GM12878 (cell line): ENCODE measurements at regions not wholly inside any gene's neighbourhood (a gene's known extent, or its start where the extent isn't known, plus 50 kb on each side); places are given as distances from the start of the nearest gene placed in this dataset.

Experiments used
- ATAC-seq: fragments of 200-7000 bp; cut with Tn5 transposase; 3 replicates; pipeline ENCODE4 v1.9.1; 2020; ENCODE audit warnings: mild to moderate bottlenecking, moderate library complexity
- BruUV-seq: library from RNA; stranded (reverse); fragments of 400-500 nt; replicated peaks from 2 replicates; lab custom pipeline; 2021; lab: Mats Ljungman, UMichigan
- CTCF ChIA-PET: fragments of 300-600 bp; sonication (Branson Sonifier 250); formaldehyde crosslinking; extraction: SDS; loops from one replicate; lab custom pipeline; 2021; ENCODE audit warnings: inconsistent platforms; lab: Yijun Ruan, JAX
- POLR2A ChIA-PET: fragments of 350-600 bp; formaldehyde crosslinking; extraction: SDS; loops from one replicate; lab custom pipeline; 2021; ENCODE audit warnings: inconsistent platforms; lab: Charles Lee
- RAD21 ChIA-PET: fragments of 300-600 bp; sonication (Branson Sonifier 250); formaldehyde crosslinking; loops from one replicate; lab custom pipeline; 2023; ENCODE audit warnings: antibody characterized with exemption; ENCODE audit not compliant: unreplicated experiment; lab: Charles Lee
- SMC1A ChIA-PET: fragments of 300-600 bp; sonication (Branson Sonifier 250); formaldehyde crosslinking; loops from one replicate; lab custom pipeline; 2023; ENCODE audit not compliant: unreplicated experiment, uncharacterized antibody; lab: Charles Lee
- DNase-seq: peaks from one replicate; pipeline ENCODE4 v3.0.0-alpha.2; 2011; ENCODE audit warnings: low read depth, low spot score
- FAIRE-seq: peaks from 3 replicates; lab custom pipeline; 2011; peaks lifted over from hg19 to GRCh38; lab: Jason Lieb, UNC
- H2AFZ ChIP-seq: 2 replicates; pipeline ENCODE4 v1.6.0; 2011; ENCODE audit warnings: low read depth, low read length, control low read depth; ENCODE audit not compliant: control insufficient read depth
- H3K27ac ChIP-seq: 2 replicates; pipeline ENCODE4 v1.5.1; 2011; ENCODE audit warnings: control low read depth; ENCODE audit not compliant: control insufficient read depth, insufficient read depth
- H3K27me3 ChIP-seq, 2 experiments: replicated peaks in 1 of 2; 2 replicates each; pipeline versions ENCODE4 v1.6.0 to v1.6.1; 2011; ENCODE audit warnings: low read length in 1 of 2; ENCODE audit not compliant: control insufficient read depth in 2 of 2, insufficient read depth in 2 of 2
- H3K36me3 ChIP-seq, 2 experiments: 2 replicates each; pipeline ENCODE4 v1.5.1; 2011; ENCODE audit warnings: low read length in 1 of 2; ENCODE audit not compliant: control insufficient read depth in 2 of 2, insufficient read depth in 2 of 2
- H3K4me1 ChIP-seq: 2 replicates; pipeline ENCODE4 v1.6.1; 2011; ENCODE audit warnings: mild to moderate bottlenecking, low read length, moderate library complexity, mixed read lengths; ENCODE audit not compliant: control insufficient read depth, insufficient read depth
- H3K4me2 ChIP-seq: 2 replicates; pipeline ENCODE4 v1.6.0; 2011; ENCODE audit warnings: control low read depth; ENCODE audit not compliant: control insufficient read depth, insufficient read depth
- H3K4me3 ChIP-seq: fragments of 200-600 bp; sonication (generic); 2 replicates; pipeline ENCODE4 v1.5.1; 2016
- H3K79me2 ChIP-seq: 2 replicates; pipeline ENCODE4 v1.6.0; 2011; ENCODE audit warnings: low read length; ENCODE audit not compliant: control insufficient read depth, insufficient read depth
- H3K9ac ChIP-seq: 2 replicates; pipeline ENCODE4 v1.8.0; 2011; ENCODE audit warnings: low read length, control low read depth, mixed read lengths; ENCODE audit not compliant: control insufficient read depth, insufficient read depth
- H3K9me3 ChIP-seq: replicated peaks from 3 replicates; pipeline ENCODE4 v1.5.1; 2011; ENCODE audit warnings: mild to moderate bottlenecking, low read length; ENCODE audit not compliant: control insufficient read depth, insufficient read depth
- H4K20me1 ChIP-seq: 2 replicates; pipeline ENCODE4 v1.6.0; 2011; ENCODE audit not compliant: control insufficient read depth, insufficient read depth
- ETV6 ChIP-seq, 2 experiments: fragments of 450-650 bp in 1 of 2; IDR thresholded peaks in 1 of 2; conservative IDR thresholded peaks in 1 of 2; 2 replicates each; pipeline ENCODE4 v1.6.1; 2014; ENCODE audit warnings: antibody characterized with exemption in 1 of 2, borderline replicate concordance in 1 of 2, low read depth in 1 of 2, mild to moderate bottlenecking in 1 of 2, moderate library complexity in 1 of 2
- FOXM1 ChIP-seq: IDR thresholded peaks from 2 replicates; pipeline ENCODE4 v1.6.1; 2012; ENCODE audit warnings: low read depth, mild to moderate bottlenecking, inconsistent platforms, low read length, moderate library complexity
- NFXL1 ChIP-seq: fragments of 450-650 bp; IDR thresholded peaks from 2 replicates; pipeline ENCODE4 v1.6.1; 2017; ENCODE audit warnings: antibody characterized with exemption, mild to moderate bottlenecking, borderline replicate concordance
- NR2C2 ChIP-seq: IDR thresholded peaks from 2 replicates; pipeline ENCODE4 v1.6.1; 2011; ENCODE audit warnings: borderline replicate concordance, low read depth; ENCODE audit not compliant: control insufficient read depth, insufficient read length
- PAX8 ChIP-seq: fragments of 450-650 bp; IDR thresholded peaks from 2 replicates; pipeline ENCODE4 v1.6.1; 2017; ENCODE audit warnings: mild to moderate bottlenecking, moderate library complexity
- ZNF207 ChIP-seq: fragments of 450-650 bp; IDR thresholded peaks from 2 replicates; pipeline ENCODE4 v1.6.1; 2014; ENCODE audit warnings: antibody characterized with exemption, mild to moderate bottlenecking, borderline replicate concordance
- ZSCAN29 ChIP-seq: fragments of 450-650 bp; IDR thresholded peaks from 2 replicates; pipeline ENCODE4 v1.6.1; 2017; ENCODE audit warnings: mild to moderate bottlenecking, moderate library complexity
- WGBS: methylation state at CpG from one replicate; pipeline ENCODE4 v1.1.6; 2016; ENCODE audit warnings: low lambda C conversion rate; ENCODE audit not compliant: insufficient replicate concordance, insufficient coverage; ENCODE audit errors: missing lambda C conversion rate; 5-methylcytosine and 5-hydroxymethylcytosine counted together
- in situ Hi-C: fragments of 300-500 bp; cut with MboI; formaldehyde crosslinking; loops from 9 replicates; pipeline ENCODE4 v1.14.3; 2018; ENCODE audit warnings: mixed read lengths
- intact Hi-C: fragments of 100-400 bp; cut with micrococcal nuclease; formaldehyde crosslinking; loops from one replicate; pipeline ENCODE4 v1.14.2; 2022; ENCODE audit not compliant: unreplicated experiment
- TF ChIP-seq, protein P1 (sequence below): IDR thresholded peaks from 2 replicates; pipeline ENCODE4 v1.6.1; 2011; ENCODE audit warnings: borderline replicate concordance, low read depth, mild to moderate bottlenecking, moderate library complexity, low read length; ENCODE audit not compliant: insufficient read depth, poor library complexity, severe bottlenecking
- TF ChIP-seq, protein P2 (sequence below): IDR thresholded peaks from 2 replicates; pipeline ENCODE4 v1.6.1; 2011; ENCODE audit warnings: low read depth, mild to moderate bottlenecking, low read length, moderate library complexity, borderline replicate concordance; ENCODE audit errors: extremely low read depth

DNA sequence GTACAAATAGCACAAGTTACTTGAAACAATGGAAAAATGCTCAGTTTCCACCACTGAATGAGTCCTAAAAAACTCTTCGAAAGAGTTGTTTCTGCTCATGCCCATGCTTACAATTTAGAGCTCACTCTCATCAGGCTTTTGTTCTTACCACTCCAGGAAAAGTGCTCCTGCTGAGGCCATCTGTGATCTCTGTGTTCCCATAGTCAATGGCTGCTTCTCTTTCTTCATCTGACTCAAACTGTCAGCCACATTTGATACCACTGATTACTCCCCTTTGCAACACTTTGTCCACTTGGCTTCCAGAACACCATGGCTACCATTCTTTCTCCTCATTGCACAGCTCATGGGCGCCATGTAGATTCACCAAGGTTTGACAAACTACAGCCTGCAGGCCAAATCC, 80.0 kb upstream of the SLC34A2 start:
- ATAC-seq, result no peak
- Histone ChIP-seq H2AFZ (no peak overlapping the region), H3K4me3 (no peak overlapping the region), H3K27me3 (no peaks in the 10 kb centered on the region), H3K9me3 (no peaks in the 10 kb centered on the region), H4K20me1 (no peaks in the 10 kb centered on the region), H3K79me2 (no peaks in the 10 kb centered on the region), H3K4me1 (no peaks in the 10 kb centered on the region), H3K9ac (no peak overlapping the region), H3K4me2 (no peak overlapping the region), H3K36me3 (no peaks in the 10 kb centered on the region), H3K27ac (no peak overlapping the region)
- in situ Hi-C loops (no loop called here), intact Hi-C loops (no loop called here)
- ChIA-PET RAD21 (no interaction called here), CTCF (no interaction called here), POLR2A (no interaction called here), SMC1A (no interaction called here)
- no peak for TF ChIP-seq ZSCAN29
- no peak for TF ChIP-seq NFXL1
- TF ChIP-seq, protein P1, sequence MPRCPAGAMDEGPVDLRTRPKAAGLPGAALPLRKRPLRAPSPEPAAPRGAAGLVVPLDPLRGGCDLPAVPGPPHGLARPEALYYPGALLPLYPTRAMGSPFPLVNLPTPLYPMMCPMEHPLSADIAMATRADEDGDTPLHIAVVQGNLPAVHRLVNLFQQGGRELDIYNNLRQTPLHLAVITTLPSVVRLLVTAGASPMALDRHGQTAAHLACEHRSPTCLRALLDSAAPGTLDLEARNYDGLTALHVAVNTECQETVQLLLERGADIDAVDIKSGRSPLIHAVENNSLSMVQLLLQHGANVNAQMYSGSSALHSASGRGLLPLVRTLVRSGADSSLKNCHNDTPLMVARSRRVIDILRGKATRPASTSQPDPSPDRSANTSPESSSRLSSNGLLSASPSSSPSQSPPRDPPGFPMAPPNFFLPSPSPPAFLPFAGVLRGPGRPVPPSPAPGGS, result no peak
- TF ChIP-seq ZNF207, result no peak
- TF ChIP-seq, protein P2, sequence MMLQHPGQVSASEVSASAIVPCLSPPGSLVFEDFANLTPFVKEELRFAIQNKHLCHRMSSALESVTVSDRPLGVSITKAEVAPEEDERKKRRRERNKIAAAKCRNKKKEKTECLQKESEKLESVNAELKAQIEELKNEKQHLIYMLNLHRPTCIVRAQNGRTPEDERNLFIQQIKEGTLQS, result no peak
- TF ChIP-seq PAX8, result no peak
- BruUV-seq, result no TSS peak
- DNase-seq, result no peak
- WGBS, result 20% methylated on average over 2 of the region's 2 CpGs
- FAIRE-seq, result no peak

DNA sequence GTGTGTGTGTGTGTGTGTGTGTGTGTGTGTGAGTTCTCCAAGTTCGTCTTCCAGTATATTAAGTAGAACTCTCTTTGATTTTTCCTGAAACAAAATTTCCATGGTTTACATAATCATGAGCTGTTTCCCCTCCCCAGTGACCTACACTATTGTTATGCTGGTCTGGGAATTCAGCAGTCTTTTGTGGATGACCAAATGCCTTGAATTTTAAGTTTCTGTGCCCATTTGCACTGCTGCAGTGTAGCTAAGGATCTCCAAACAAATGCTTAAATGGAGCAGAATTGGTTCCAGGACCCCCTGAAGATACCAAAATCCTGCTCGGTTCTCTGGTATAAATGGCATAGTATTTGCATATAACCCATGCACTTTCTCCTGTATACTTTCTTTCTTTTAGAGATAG, 77.2 kb upstream of the SLC34A2 start:
- Histone ChIP-seq H3K9ac (no peak overlapping the region), H3K36me3 (no peaks in the 10 kb centered on the region), H3K27ac (no peak overlapping the region), H3K4me3 (no peak overlapping the region), H3K27me3 (no peaks in the 10 kb centered on the region), H2AFZ (no peak overlapping the region), H3K9me3 (no peaks in the 10 kb centered on the region), H4K20me1 (no peaks in the 10 kb centered on the region), H3K79me2 (no peaks in the 10 kb centered on the region), H3K4me1 (no peaks in the 10 kb centered on the region), H3K4me2 (no peak overlapping the region)
- DNase-seq, result no peak
- 0% methylated on average over 2 of the region's 2 CpGs for WGBS
- no peak for FAIRE-seq
- ChIA-PET POLR2A (no interaction called here), CTCF (interaction anchor here (0.7 kb wide), 1 partner anchor 894 kb away, joined by 3 read pairs; no protein-coding TSS in a partner anchor), RAD21 (no interaction called here), SMC1A (interaction anchor here (0.7 kb wide), 1 partner anchor 1046 kb away, joined by 3 read pairs; no protein-coding TSS in a partner anchor)
- in situ Hi-C loops, result no loop called here
- intact Hi-C loops, result no loop called here
- ATAC-seq, result no peak
- TF ChIP-seq FOXM1, result no peak
- TF ChIP-seq ETV6 (conservative IDR thresholded peaks at IDR 0.05 in 1 of 2, IDR thresholded peaks at IDR 0.05 in 1 of 2; ENCODE audit: borderline replicate concordance in 1 of 2, low read depth in 1 of 2), result no peak
- no peak for TF ChIP-seq NR2C2
- no TSS peak for BruUV-seq
